Lower lobe of right lung (tissue), 2 donors: ENCODE measurements at regions not wholly inside any gene's neighbourhood (a gene's known extent, or its start where the extent isn't known, plus 50 kb on each side); places are given as distances from the start of the nearest gene placed in this dataset.

Source experiments
- ATAC-seq, 2 donors: fragments of 200-7000 bp; cut with Tn5 transposase; one replicate each; pipeline ENCODE4 v1.9.1; 2020 to 2022; ENCODE audit warnings: mild to moderate bottlenecking in 2 of 2, moderate library complexity in 2 of 2
- DNase-seq: peaks from one replicate; pipeline ENCODE4 v3.0.0-alpha.2; 2020
- H3K27ac ChIP-seq: fragments of 200-600 bp; one replicate; pipeline ENCODE4 v1.8.0; 2022
- H3K27me3 ChIP-seq: fragments of 200-600 bp; one replicate; pipeline ENCODE4 v1.8.0; 2022; ENCODE audit warnings: low read depth
- H3K36me3 ChIP-seq: fragments of 200-600 bp; one replicate; pipeline ENCODE4 v1.8.0; 2022; ENCODE audit warnings: mild to moderate bottlenecking
- H3K4me1 ChIP-seq: fragments of 200-600 bp; one replicate; pipeline ENCODE4 v1.8.0; 2022
- H3K4me3 ChIP-seq: fragments of 200-600 bp; one replicate; pipeline ENCODE4 v1.8.0; 2022; ENCODE audit warnings: mild to moderate bottlenecking
- H3K9me3 ChIP-seq: fragments of 200-600 bp; one replicate; pipeline ENCODE4 v1.8.0; 2022
- intact Hi-C: fragments of 100-400 bp; cut with DNase I; formaldehyde crosslinking; loops from one replicate; pipeline ENCODE4 v1.11.0; 2022
- TF ChIP-seq, protein P1 (sequence below): fragments of 200-600 bp; IDR thresholded peaks from one replicate; pipeline ENCODE4 v1.8.0; 2022; ENCODE audit warnings: antibody characterized with exemption, mild to moderate bottlenecking
- donor health status: DM: no; HTN: yes; CAD: no; lungs with severe emphysema.

DNA sequence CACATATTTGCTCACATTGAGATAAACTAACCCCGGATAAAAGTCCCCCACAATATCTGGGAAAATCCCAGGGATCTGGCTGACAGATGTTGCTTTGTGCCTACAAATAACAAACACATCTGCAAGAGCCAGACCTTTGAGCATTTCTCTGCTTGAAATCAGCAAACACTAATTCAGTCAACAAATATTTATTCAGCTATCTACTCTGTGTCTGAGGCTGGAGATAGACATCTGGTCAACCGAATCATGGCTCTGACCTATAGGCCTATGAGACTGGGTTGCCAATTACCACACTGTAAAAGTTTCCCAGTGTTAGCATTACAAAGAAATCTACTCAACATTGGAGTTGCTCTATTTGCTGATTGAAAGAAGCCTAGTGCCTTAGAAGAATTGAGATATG, 201.1 kb upstream of the CADPS start:
- H3K36me3 ChIP-seq: no peaks in the 10 kb centered on the region
- no peak for ATAC-seq
- no peak overlapping the region for H3K4me3 ChIP-seq

DNA sequence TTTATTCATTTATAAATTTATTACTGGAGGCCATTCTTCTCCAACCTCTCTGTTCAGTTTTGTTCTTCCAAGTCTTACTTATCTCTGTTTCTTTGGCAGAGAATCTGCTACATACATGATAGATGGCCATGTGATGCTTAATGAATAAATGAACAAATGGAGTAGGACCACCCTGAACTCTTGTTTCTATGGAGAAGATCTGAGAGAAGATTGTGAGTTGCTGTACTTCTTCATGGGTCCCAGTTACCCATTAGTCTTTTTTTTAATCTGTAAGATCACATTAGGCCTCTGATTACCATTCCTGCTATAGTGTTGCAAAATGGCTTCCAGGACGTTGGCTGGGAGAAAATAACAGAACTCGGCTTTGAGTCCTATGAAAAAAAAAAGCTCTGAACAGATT, 191.9 kb upstream of the SYNPR start:
- no peaks in the 10 kb centered on the region for H3K27me3 ChIP-seq
- ATAC-seq (no peak), DNase-seq (no peak)
- H3K9me3 ChIP-seq: no peaks in the 10 kb centered on the region
- no peaks in the 10 kb centered on the region for H3K36me3 ChIP-seq
- no peak overlapping the region for H3K27ac ChIP-seq
- H3K4me3 ChIP-seq: no peak overlapping the region
- no peaks in the 10 kb centered on the region for H3K4me1 ChIP-seq
- TF ChIP-seq, protein P1, sequence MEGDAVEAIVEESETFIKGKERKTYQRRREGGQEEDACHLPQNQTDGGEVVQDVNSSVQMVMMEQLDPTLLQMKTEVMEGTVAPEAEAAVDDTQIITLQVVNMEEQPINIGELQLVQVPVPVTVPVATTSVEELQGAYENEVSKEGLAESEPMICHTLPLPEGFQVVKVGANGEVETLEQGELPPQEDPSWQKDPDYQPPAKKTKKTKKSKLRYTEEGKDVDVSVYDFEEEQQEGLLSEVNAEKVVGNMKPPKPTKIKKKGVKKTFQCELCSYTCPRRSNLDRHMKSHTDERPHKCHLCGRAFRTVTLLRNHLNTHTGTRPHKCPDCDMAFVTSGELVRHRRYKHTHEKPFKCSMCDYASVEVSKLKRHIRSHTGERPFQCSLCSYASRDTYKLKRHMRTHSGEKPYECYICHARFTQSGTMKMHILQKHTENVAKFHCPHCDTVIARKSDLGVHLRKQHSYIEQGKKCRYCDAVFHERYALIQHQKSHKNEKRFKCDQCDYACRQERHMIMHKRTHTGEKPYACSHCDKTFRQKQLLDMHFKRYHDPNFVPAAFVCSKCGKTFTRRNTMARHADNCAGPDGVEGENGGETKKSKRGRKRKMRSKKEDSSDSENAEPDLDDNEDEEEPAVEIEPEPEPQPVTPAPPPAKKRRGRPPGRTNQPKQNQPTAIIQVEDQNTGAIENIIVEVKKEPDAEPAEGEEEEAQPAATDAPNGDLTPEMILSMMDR: no peak
- intact Hi-C loops: no loop called here

More for the DNA sequence above, 201.1 kb upstream of the CADPS start:
- intact Hi-C loops: no loop called here
- TF ChIP-seq, protein P1: no peak
- DNase-seq: no peak
- no peaks in the 10 kb centered on the region for H3K4me1 ChIP-seq
- no peaks in the 10 kb centered on the region for H3K27me3 ChIP-seq
- no peak overlapping the region for H3K27ac ChIP-seq
- H3K9me3 ChIP-seq: no peaks in the 10 kb centered on the region

DNA sequence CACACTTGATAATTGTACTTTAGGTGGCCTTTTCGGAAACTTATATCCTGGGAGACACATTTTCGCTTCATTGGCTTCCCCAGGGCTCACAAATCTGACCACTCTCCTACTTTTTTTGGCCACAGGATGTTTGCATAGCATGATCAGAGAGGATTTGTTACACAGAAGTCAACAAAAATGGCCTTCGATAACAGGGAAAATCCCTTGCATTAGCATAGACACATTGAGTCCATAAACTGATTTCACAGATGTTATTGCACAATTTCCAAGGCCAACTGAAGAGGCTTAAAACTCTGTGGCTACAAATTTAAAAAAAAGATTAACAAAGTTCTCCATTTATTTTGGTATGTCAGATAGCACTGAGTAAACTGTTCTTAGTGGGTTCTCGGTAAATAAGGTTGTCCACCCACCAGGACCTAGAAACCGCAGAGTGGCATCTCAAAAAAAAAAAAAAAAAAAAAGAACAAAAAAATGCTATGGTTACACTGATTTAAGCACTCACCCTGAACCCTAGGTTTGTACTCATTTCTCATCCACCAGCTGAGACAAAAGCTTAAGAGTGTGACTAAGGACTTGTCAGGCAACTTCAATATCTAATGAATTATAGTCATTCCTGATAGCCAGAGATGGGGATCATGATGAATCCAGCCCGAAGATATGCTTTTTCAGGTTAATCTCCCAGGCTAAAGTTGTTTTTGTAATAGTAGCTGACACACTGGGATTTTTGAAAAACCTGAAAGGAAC, 188.9 kb upstream of the SYNPR start:
- Histone ChIP-seq H3K27me3 (no peaks in the 10 kb centered on the region), H3K36me3 (no peaks in the 10 kb centered on the region), H3K27ac (no peak overlapping the region), H3K4me3 (no peak overlapping the region), H3K9me3 (no peaks in the 10 kb centered on the region), H3K4me1 (no peaks in the 10 kb centered on the region)
- intact Hi-C loops: no loop called here
- no peak for DNase-seq
- TF ChIP-seq, protein P1: no peak
- no peak for ATAC-seq

DNA sequence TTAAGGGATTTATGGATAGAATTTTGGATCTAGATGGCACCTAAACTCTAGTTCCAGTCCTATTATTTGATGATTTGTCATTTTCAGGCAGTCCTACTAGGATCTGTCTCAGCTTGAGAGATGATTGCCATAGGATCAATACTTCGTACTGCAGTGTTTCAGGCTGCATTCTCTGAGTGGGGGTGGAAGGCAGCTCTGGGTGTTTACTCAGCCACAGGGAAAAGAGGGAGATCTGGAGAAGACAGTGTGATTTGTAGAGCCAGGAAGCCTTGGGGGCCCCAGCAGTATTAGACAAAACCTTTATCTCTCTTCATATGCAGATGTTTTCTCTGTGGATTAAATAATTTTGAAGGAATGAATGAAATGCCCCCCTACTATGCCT, 188.4 kb upstream of the SYNPR start:
- no peak for ATAC-seq
- intact Hi-C loops: no loop called here
- H3K4me1 ChIP-seq: no peaks in the 10 kb centered on the region
- H3K36me3 ChIP-seq: no peaks in the 10 kb centered on the region
- TF ChIP-seq, protein P1: no peak
- no peaks in the 10 kb centered on the region for H3K9me3 ChIP-seq
- no peaks in the 10 kb centered on the region for H3K27me3 ChIP-seq
- no peak overlapping the region for H3K27ac ChIP-seq
- no peak for DNase-seq
- no peak overlapping the region for H3K4me3 ChIP-seq

DNA sequence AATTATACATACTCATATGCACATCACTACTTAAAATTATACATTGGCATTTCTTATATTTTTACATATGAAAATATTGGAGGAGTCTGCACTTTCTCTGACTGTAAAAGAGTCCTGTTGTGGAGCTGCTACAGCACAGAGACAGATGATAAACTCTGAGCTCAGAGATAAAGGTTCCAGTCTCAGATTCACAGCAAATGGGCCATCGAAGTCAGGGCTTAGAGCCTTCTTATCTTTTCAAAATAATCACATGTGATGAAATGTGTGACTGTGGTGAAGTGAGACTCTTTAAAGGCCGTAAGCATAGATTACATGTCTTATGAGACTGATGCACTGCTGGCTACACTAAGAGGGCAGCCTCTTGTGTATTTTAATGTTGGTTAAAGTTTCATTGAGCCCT, 187.5 kb upstream of the SYNPR start:
- TF ChIP-seq, protein P1: no peak
- intact Hi-C loops: no loop called here
- DNase-seq (no peak), ATAC-seq (no peak)
- H3K4me1 ChIP-seq: no peaks in the 10 kb centered on the region
- no peaks in the 10 kb centered on the region for H3K9me3 ChIP-seq
- H3K4me3 ChIP-seq: no peak overlapping the region
- H3K27ac ChIP-seq: no peak overlapping the region
- no peaks in the 10 kb centered on the region for H3K27me3 ChIP-seq
- no peaks in the 10 kb centered on the region for H3K36me3 ChIP-seq
